Mammary epithelial cell (primary cell): ENCODE measurements at regions not wholly inside any gene's neighbourhood (a gene's known extent, or its start where the extent isn't known, plus 50 kb on each side); places are given as distances from the start of the nearest gene placed in this dataset.

ENCODE experiments used
- CTCF ChIP-seq, 2 donors: IDR thresholded peaks in 1 of 2; conservative IDR thresholded peaks in 1 of 2; 2 replicates each; pipeline ENCODE4 v1.5.1; 2011 to 2012; ENCODE audit warnings: inconsistent platforms in 2 of 2, low read length in 2 of 2, mild to moderate bottlenecking in 2 of 2, control low read depth in 1 of 2, low read depth in 1 of 2; ENCODE audit not compliant: insufficient read depth in 1 of 2; ENCODE audit errors: extremely low read depth in 1 of 2
- EZH2 ChIP-seq: IDR thresholded peaks from 2 replicates; pipeline ENCODE4 v1.6.1; 2012; ENCODE audit warnings: low read length, inconsistent platforms, borderline replicate concordance

- TF ChIP-seq CTCF (conservative IDR thresholded peaks at IDR 0.05 in 1 of 2, IDR thresholded peaks at IDR 0.05 in 1 of 2; ENCODE audit: extremely low read depth in 1 of 2, insufficient read depth in 1 of 2, low read depth in 1 of 2, low read length in 2 of 2), result no peak
- no peak for TF ChIP-seq EZH2
Measured at GRCh38 chr5:74562122-74562521, 78.4 kb downstream of the ENC1 start.
